ENCODE measurements at regions not wholly inside any gene's neighbourhood (a gene's known extent, or its start where the extent isn't known, plus 50 kb on each side); places are given as distances from the start of the nearest gene placed in this dataset.

- Histone ChIP-seq H3K27me3 (no peaks in the 10 kb centered on the region), H3K27ac (no peak overlapping the region), H3K4me3 (no peak overlapping the region), H3K9me3 (no peaks in the 10 kb centered on the region), H3K36me3 (no peaks in the 10 kb centered on the region), H3K4me1 (ENCODE audit: insufficient read depth) (no peaks in the 10 kb centered on the region)
- WGBS, 3 donors = 34 to 71% (median 36%) methylated on average over 2 of the region's 2 CpGs
- no peak for TF ChIP-seq CTCF (IDR thresholded peaks at IDR 0.05)
- no peak for TF ChIP-seq POLR2A (IDR thresholded peaks at IDR 0.05)
- no peak for TF ChIP-seq EP300 (IDR thresholded peaks at IDR 0.05)
- DNase-seq = no peak
- intact Hi-C loops (cut with DNase I) = no loop called here
These were observed 2044.9 kb upstream of the PCDH20 start for GRCh38 chr13:63460462-63461090.

- H3K4me1 ChIP-seq (ENCODE audit: insufficient read depth) = no peaks in the 10 kb centered on the region
- no peaks in the 10 kb centered on the region for H3K27me3 ChIP-seq
- WGBS, 3 donors = 88 to 98% (median 90%) methylated on average over 1 of the region's 1 CpG
- no peaks in the 10 kb centered on the region for H3K9me3 ChIP-seq
- no peak for DNase-seq
- H3K36me3 ChIP-seq = no peaks in the 10 kb centered on the region
- H3K4me3 ChIP-seq = no peak overlapping the region
- H3K27ac ChIP-seq = no peak overlapping the region
- no peak for TF ChIP-seq POLR2A (IDR thresholded peaks at IDR 0.05)
- TF ChIP-seq EP300 (IDR thresholded peaks at IDR 0.05) = no peak
- TF ChIP-seq CTCF (IDR thresholded peaks at IDR 0.05) = no peak
- intact Hi-C loops (cut with DNase I) = no loop called here
These were observed 2041.5 kb upstream of the PCDH20 start for GRCh38 chr13:63457186-63457585.

- no peak overlapping the region for H3K27ac ChIP-seq
- no peak overlapping the region for H3K4me3 ChIP-seq
- H3K27me3 ChIP-seq = no peaks in the 10 kb centered on the region
- no peak for DNase-seq
- WGBS, 3 donors = 77 to 95% (median 93%) methylated on average over 3 of the region's 3 CpGs
- no peaks in the 10 kb centered on the region for H3K9me3 ChIP-seq
- intact Hi-C loops (cut with DNase I) = no loop called here
- H3K36me3 ChIP-seq = no peaks in the 10 kb centered on the region
- TF ChIP-seq EP300 (IDR thresholded peaks at IDR 0.05) (no peak), CTCF (IDR thresholded peaks at IDR 0.05) (no peak), POLR2A (IDR thresholded peaks at IDR 0.05) (no peak)
- no peaks in the 10 kb centered on the region for H3K4me1 ChIP-seq (ENCODE audit: insufficient read depth)
These were observed 2040.3 kb upstream of the PCDH20 start for GRCh38 chr13:63455938-63456337.

- Histone ChIP-seq H3K27ac (no peak overlapping the region), H3K4me1 (ENCODE audit: insufficient read depth) (no peaks in the 10 kb centered on the region), H3K36me3 (no peaks in the 10 kb centered on the region), H3K9me3 (no peaks in the 10 kb centered on the region), H3K27me3 (no peaks in the 10 kb centered on the region), H3K4me3 (no peak overlapping the region)
- intact Hi-C loops (cut with DNase I) = no loop called here
- WGBS, 3 donors = 3 to 15% (median 6%) methylated on average over 1 of the region's 1 CpG
- TF ChIP-seq POLR2A (IDR thresholded peaks at IDR 0.05) = no peak
- TF ChIP-seq CTCF (IDR thresholded peaks at IDR 0.05) = no peak
- TF ChIP-seq EP300 (IDR thresholded peaks at IDR 0.05) = no peak
- no peak for DNase-seq
These were observed 2033.9 kb upstream of the PCDH20 start for GRCh38 chr13:63449550-63449949.

Data from ovary (tissue), 7 donors.